ENCODE measurements at regions not wholly inside any gene's neighbourhood (a gene's known extent, or its start where the extent isn't known, plus 50 kb on each side); places are given as distances from the start of the nearest gene placed in this dataset.

GRCh38 chr1:101077849-101078248 is 52.3 kb upstream of the DPH5 start:
- no peak for TF ChIP-seq CTCF (IDR thresholded peaks at IDR 0.05; ENCODE audit: low read depth, low read length)
- no peak for TF ChIP-seq EZH2phosphoT487 (IDR thresholded peaks at IDR 0.05; ENCODE audit: low read depth)
